ENCODE measurements at regions not wholly inside any gene's neighbourhood (a gene's known extent, or its start where the extent isn't known, plus 50 kb on each side); places are given as distances from the start of the nearest gene placed in this dataset.
A peak's percentile ranks its signal among the peaks of the same experiment; 100 is the strongest.

GRCh38 chr4:173684223-173684622 is 154.2 kb upstream of the HAND2 start:
- TF ChIP-seq CTCF (IDR thresholded peaks at IDR 0.05) (no peak), POLR2A (IDR thresholded peaks at IDR 0.05) (peak in 1 of 2 donors; percentile 28)

All from heart left ventricle (tissue), 13 donors.